Mucosa of descending colon (tissue), 3 donors: ENCODE measurements at regions not wholly inside any gene's neighbourhood (a gene's known extent, or its start where the extent isn't known, plus 50 kb on each side); places are given as distances from the start of the nearest gene placed in this dataset.

Experiments used
- ATAC-seq: fragments of 200-7000 bp; cut with Tn5 transposase; one replicate; pipeline ENCODE4 v1.9.1; 2020; ENCODE audit warnings: mild to moderate bottlenecking, moderate library complexity
- DNase-seq, 3 donors: peaks; one replicate each; pipeline ENCODE4 v3.0.0-alpha.2; 2020
- H3K36me3 ChIP-seq: fragments of 200-600 bp; one replicate; pipeline ENCODE4 v1.8.0; 2021; ENCODE audit warnings: low read depth, mild to moderate bottlenecking
- H3K4me1 ChIP-seq: fragments of 200-600 bp; one replicate; pipeline ENCODE4 v1.8.0; 2021; ENCODE audit warnings: low read depth, mild to moderate bottlenecking
- H3K4me3 ChIP-seq: fragments of 200-600 bp; one replicate; pipeline ENCODE4 v1.8.0; 2021; ENCODE audit warnings: mild to moderate bottlenecking
- H3K9me3 ChIP-seq: fragments of 200-600 bp; one replicate; pipeline ENCODE4 v1.8.0; 2021; ENCODE audit warnings: mild to moderate bottlenecking
- CTCF ChIP-seq: fragments of 200-600 bp; IDR thresholded peaks from one replicate; pipeline ENCODE4 v1.8.0; 2022; ENCODE audit warnings: antibody characterized with exemption, mild to moderate bottlenecking
- intact Hi-C, 2 donors: fragments of 100-400 bp; cut with DNase I in 1 of 2; cut with micrococcal nuclease in 1 of 2; formaldehyde crosslinking; loops; one replicate each; pipeline versions ENCODE4 v1.11.0 to v1.11.1; 2022; cut with DNase I, micrococcal nuclease
- donor health status: DM: no; HTN: no; CAD: no; lungs with moderate emphysema.
- donor health status: DM: no; HTN: no; CAD: no.
- donor health status: DM: no; HTN: yes; CAD: no.

- H3K4me1 ChIP-seq = no peaks in the 10 kb centered on the region
- ATAC-seq = no peak
- DNase-seq = no peak
- no peaks in the 10 kb centered on the region for H3K9me3 ChIP-seq
- no peak overlapping the region for H3K4me3 ChIP-seq
- TF ChIP-seq CTCF = no peak
- no peaks in the 10 kb centered on the region for H3K36me3 ChIP-seq
- intact Hi-C loops = no loop called here
Measured at GRCh38 chr6:145076115-145076841, 659.0 kb downstream of the EPM2A start.

GRCh38 chr6:145077382-145077781 lies 657.9 kb downstream of the EPM2A start:
- no peaks in the 10 kb centered on the region for H3K9me3 ChIP-seq
- ATAC-seq (no peak), DNase-seq (no peak)
- no peak for TF ChIP-seq CTCF
- intact Hi-C loops = no loop called here
- no peaks in the 10 kb centered on the region for H3K4me1 ChIP-seq
- H3K36me3 ChIP-seq = no peaks in the 10 kb centered on the region
- H3K4me3 ChIP-seq = no peak overlapping the region

- no peak for TF ChIP-seq CTCF
- Histone ChIP-seq H3K36me3 (no peaks in the 10 kb centered on the region), H3K4me1 (no peaks in the 10 kb centered on the region), H3K4me3 (no peak overlapping the region), H3K9me3 (no peaks in the 10 kb centered on the region)
- ATAC-seq = no peak
- intact Hi-C loops = no loop called here
- no peak for DNase-seq
Measured at GRCh38 chr6:145080651-145081050, 654.7 kb downstream of the EPM2A start.

GRCh38 chr6:145081677-145082076 lies 653.6 kb downstream of the EPM2A start:
- Histone ChIP-seq H3K9me3 (no peaks in the 10 kb centered on the region), H3K4me3 (no peak overlapping the region), H3K4me1 (no peaks in the 10 kb centered on the region), H3K36me3 (no peaks in the 10 kb centered on the region)
- TF ChIP-seq CTCF = no peak
- no peak for DNase-seq
- intact Hi-C loops = no loop called here
- ATAC-seq = no peak

GRCh38 chr6:145082359-145082758 lies 653.0 kb downstream of the EPM2A start:
- H3K4me1 ChIP-seq = no peaks in the 10 kb centered on the region
- DNase-seq (no peak), ATAC-seq (no peak)
- no peak for TF ChIP-seq CTCF
- intact Hi-C loops = no loop called here
- H3K9me3 ChIP-seq = no peaks in the 10 kb centered on the region
- H3K4me3 ChIP-seq = no peak overlapping the region
- no peaks in the 10 kb centered on the region for H3K36me3 ChIP-seq

- DNase-seq = no peak
- H3K4me1 ChIP-seq = no peaks in the 10 kb centered on the region
- no peaks in the 10 kb centered on the region for H3K36me3 ChIP-seq
- H3K4me3 ChIP-seq = no peak overlapping the region
- TF ChIP-seq CTCF = no peak
- no peaks in the 10 kb centered on the region for H3K9me3 ChIP-seq
- no peak for ATAC-seq
- intact Hi-C loops = no loop called here
Measured at GRCh38 chr6:145086197-145086596, 649.1 kb downstream of the EPM2A start.
